ENCODE measurements at regions not wholly inside any gene's neighbourhood (a gene's known extent, or its start where the extent isn't known, plus 50 kb on each side); places are given as distances from the start of the nearest gene placed in this dataset.

GRCh38 chr3:73207946-73208440 is 146.5 kb downstream of the EBLN2 start:
- TF ChIP-seq AR (CRISPR knock-in tag; IDR thresholded peaks at IDR 0.05), result no peak
- TF ChIP-seq MLX (CRISPR knock-in tag; IDR thresholded peaks at IDR 0.05), result no peak
- TF ChIP-seq MAX (CRISPR knock-in tag; IDR thresholded peaks at IDR 0.05), result no peak
- no peak for TF ChIP-seq ZNF232 (CRISPR knock-in tag; IDR thresholded peaks at IDR 0.05)
- no peak for TF ChIP-seq SP1 (CRISPR knock-in tag; conservative IDR thresholded peaks at IDR 0.05)
- no peak for TF ChIP-seq E2F1 (CRISPR knock-in tag; IDR thresholded peaks at IDR 0.05)
- no peak for TF ChIP-seq E2F5 (CRISPR knock-in tag; IDR thresholded peaks at IDR 0.05)
- TF ChIP-seq ZNF423 (CRISPR knock-in tag; IDR thresholded peaks at IDR 0.05), result no peak
- no peak for TF ChIP-seq KAT7 (CRISPR knock-in tag; IDR thresholded peaks at IDR 0.05; ENCODE audit: borderline replicate concordance)
- TF ChIP-seq GTF2I (CRISPR knock-in tag; conservative IDR thresholded peaks at IDR 0.05), result no peak
- no peak for TF ChIP-seq CBFB (CRISPR knock-in tag; IDR thresholded peaks at IDR 0.05; ENCODE audit: low read depth)
- no peak for TF ChIP-seq NR2C2 (CRISPR knock-in tag; IDR thresholded peaks at IDR 0.05)
- TF ChIP-seq ZNF416 (CRISPR knock-in tag; IDR thresholded peaks at IDR 0.05), result no peak
- TF ChIP-seq TCF7 (CRISPR knock-in tag; IDR thresholded peaks at IDR 0.05; ENCODE audit: low read depth), result no peak
- TF ChIP-seq JAZF1 (CRISPR knock-in tag; IDR thresholded peaks at IDR 0.05), result no peak
- no peak for TF ChIP-seq GRHL2 (CRISPR knock-in tag; IDR thresholded peaks at IDR 0.05; ENCODE audit: insufficient replicate concordance, severe bottlenecking)
- no peak for TF ChIP-seq ZNF317 (CRISPR knock-in tag; IDR thresholded peaks at IDR 0.05; ENCODE audit: borderline replicate concordance, low read depth)
- no peak for TF ChIP-seq USF1 (CRISPR knock-in tag; IDR thresholded peaks at IDR 0.05)
- peaks cover 3% of the 10 kb centered on the region; the same call in 1 of the 2 replicates for H3K9me3 Mint-ChIP-seq
- DNase-seq (ENCODE audit: low spot score) (no peak), ATAC-seq (no peak)
- ChIA-PET CTCF (no interaction called here), POLR2A (no interaction called here)
- no peak overlapping the region for H3K27ac Mint-ChIP-seq
- H3K4me1 Mint-ChIP-seq, result no peaks in the 10 kb centered on the region
- H3K27me3 Mint-ChIP-seq (ENCODE audit: low read depth), result no peaks in the 10 kb centered on the region
- no peak overlapping the region for H3K4me3 Mint-ChIP-seq
- no peaks in the 10 kb centered on the region for H3K36me3 Mint-ChIP-seq

- Mint-ChIP-seq H3K36me3 (0 out of 2 replicates have a peak, but pooled peaks cover 3% of the 10 kb centered on the region), H3K27me3 (ENCODE audit: low read depth) (no peaks in the 10 kb centered on the region), H3K4me1 (no peaks in the 10 kb centered on the region), H3K9me3 (peaks cover 12% of the 10 kb centered on the region), H3K4me3 (no peak overlapping the region), H3K27ac (no peak overlapping the region)
- DNase-seq (ENCODE audit: low spot score), result no peak
- ChIA-PET POLR2A (no interaction called here), CTCF (interaction anchor here (0.8 kb wide), 1 partner anchor 19 kb away, joined by 3 read pairs; no protein-coding TSS in a partner anchor)
- ATAC-seq, result no peak
- no peak for TF ChIP-seq NFATC4 (CRISPR knock-in tag; IDR thresholded peaks at IDR 0.05)
- no peak for TF ChIP-seq AFF4 (CRISPR knock-in tag; IDR thresholded peaks at IDR 0.05; ENCODE audit: borderline replicate concordance)
- TF ChIP-seq PRDM15 (CRISPR knock-in tag; IDR thresholded peaks at IDR 0.05), result no peak
- no peak for TF ChIP-seq ZNF317 (CRISPR knock-in tag; IDR thresholded peaks at IDR 0.05; ENCODE audit: borderline replicate concordance, low read depth)
- no peak for TF ChIP-seq ELF4 (CRISPR knock-in tag; IDR thresholded peaks at IDR 0.05; ENCODE audit: low read depth)
Measured at GRCh38 chr3:73210759-73211158, 149.3 kb downstream of the EBLN2 start.

Measured in WTC11 (cell line).